ENCODE measurements at regions not wholly inside any gene's neighbourhood (a gene's known extent, or its start where the extent isn't known, plus 50 kb on each side); places are given as distances from the start of the nearest gene placed in this dataset.
"Not testable (repeated sequence)": the region's sequence is repeated elsewhere in the genome, so short reads cannot be mapped to it uniquely, and the experiment has no call there.

DNA sequence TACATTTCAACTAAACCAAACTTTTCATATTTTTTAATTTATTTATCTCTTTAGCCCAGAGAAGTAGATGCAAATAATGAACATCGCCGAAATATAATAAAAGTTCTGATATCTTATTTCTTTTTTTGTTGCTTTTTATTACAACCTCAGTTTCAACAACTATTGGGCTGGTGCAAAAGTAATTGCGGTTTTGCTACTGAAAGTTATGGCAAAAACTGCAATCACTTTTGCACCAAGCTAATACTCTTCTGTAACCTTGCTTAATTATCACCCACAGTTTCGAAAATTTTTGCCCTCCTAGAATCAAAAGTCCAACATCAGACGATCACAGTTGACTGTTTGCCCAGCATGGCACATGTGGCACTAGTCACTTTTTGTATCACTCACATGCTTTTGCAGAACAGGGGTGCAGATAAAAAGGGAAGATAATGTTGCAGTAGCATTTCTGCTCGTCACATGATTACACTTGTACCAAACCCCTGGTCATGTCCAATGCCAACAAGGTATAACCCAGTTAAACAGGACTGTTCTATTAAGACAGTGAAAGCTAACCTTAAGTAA, 242.4 kb upstream of the GALNT5 start:
- Histone ChIP-seq H3K27me3 (ENCODE audit: control insufficient read depth in 1 of 2, insufficient read depth in 2 of 2, low read length in 2 of 2) (no peaks in the 10 kb centered on the region), H3K79me2 (ENCODE audit: insufficient read depth, low read length) (no peaks in the 10 kb centered on the region), H3K4me1 (ENCODE audit: insufficient read depth, low read length) (no peaks in the 10 kb centered on the region), H3K9ac (ENCODE audit: insufficient read depth, low read depth, low read length) (no peak overlapping the region), H3K9me3 (ENCODE audit: low read length) (no peaks in the 10 kb centered on the region), H3K36me3 (replicated peaks in 1 of 2; ENCODE audit: control insufficient read depth in 1 of 2, insufficient read depth in 2 of 2, low read length in 2 of 2) (no peaks in the 10 kb centered on the region), H3K4me2 (ENCODE audit: low read depth, low read length) (no peak overlapping the region), H2AFZ (ENCODE audit: low read length) (no peak overlapping the region), H3K27ac (ENCODE audit: extremely low read length, insufficient read depth, low read length) (no peak overlapping the region), H4K20me1 (ENCODE audit: insufficient read depth, low read length) (no peaks in the 10 kb centered on the region), H3K4me3 (replicated peaks in 1 of 3; ENCODE audit: insufficient read depth in 1 of 3, low read depth in 2 of 3, low read length in 3 of 3) (no peak overlapping the region)
- TF ChIP-seq SPEN (CRISPR knock-in tag; IDR thresholded peaks at IDR 0.05; ENCODE audit: low read depth) (no peak), ZBTB40 (IDR thresholded peaks at IDR 0.05) (peak; percentile 88), ZBTB40 (CRISPR knock-in tag; IDR thresholded peaks at IDR 0.05) (no peak)
- TF ChIP-seq, protein P1, sequence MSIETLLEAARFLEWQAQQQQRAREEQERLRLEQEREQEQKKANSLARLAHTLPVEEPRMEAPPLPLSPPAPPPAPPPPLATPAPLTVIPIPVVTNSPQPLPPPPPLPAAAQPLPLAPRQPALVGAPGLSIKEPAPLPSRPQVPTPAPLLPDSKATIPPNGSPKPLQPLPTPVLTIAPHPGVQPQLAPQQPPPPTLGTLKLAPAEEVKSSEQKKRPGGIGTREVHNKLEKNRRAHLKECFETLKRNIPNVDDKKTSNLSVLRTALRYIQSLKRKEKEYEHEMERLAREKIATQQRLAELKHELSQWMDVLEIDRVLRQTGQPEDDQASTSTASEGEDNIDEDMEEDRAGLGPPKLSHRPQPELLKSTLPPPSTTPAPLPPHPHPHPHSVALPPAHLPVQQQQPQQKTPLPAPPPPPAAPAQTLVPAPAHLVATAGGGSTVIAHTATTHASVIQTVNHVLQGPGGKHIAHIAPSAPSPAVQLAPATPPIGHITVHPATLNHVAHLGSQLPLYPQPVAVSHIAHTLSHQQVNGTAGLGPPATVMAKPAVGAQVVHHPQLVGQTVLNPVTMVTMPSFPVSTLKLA (IDR thresholded peaks at IDR 0.05), result peak; percentile 51
- WGBS (ENCODE audit: low lambda C conversion rate), result 3% methylated on average over 6 of the region's 6 CpGs
- intact Hi-C loops (cut with micrococcal nuclease; ENCODE audit: unreplicated experiment) (no loop called here), in situ Hi-C loops (cut with HindIII; ENCODE audit: extremely low pct_ligation_motif_present, low pct_unique_long_range_greater_than_20kb) (no loop called here)
- BruUV-seq (replicated peaks), result no TSS peak
- FAIRE-seq (no peak), ATAC-seq (no peak), DNase-seq (ENCODE audit: low spot score) (no peak)
- POLR2A ChIA-PET, result no interaction called here
- CTCF ChIA-PET (ENCODE audit: low intra/inter-chr PET ratio, low total read pairs), result no interaction called here

DNA sequence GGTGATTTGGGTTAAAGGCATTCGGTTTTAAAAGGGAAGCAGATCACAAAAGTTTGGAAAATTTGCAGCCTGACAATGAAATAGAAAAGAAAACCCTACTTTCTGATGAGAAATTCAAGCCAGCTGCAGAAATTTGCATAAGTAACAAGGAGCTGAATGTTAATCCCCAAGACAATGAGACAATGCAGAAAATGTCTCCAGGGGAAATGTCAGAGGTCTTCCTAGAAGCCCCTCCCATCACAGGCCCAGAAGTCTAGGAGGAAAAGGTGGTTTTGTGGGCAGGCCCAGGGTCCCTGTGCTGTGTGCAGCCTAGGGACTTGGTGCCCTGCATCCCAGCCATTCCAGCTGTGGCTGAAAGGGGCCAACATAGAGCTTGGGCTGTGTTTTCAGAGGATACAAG, 234.2 kb upstream of the GALNT5 start:
- H3K79me2 ChIP-seq (ENCODE audit: insufficient read depth, low read length); H3K4me3 ChIP-seq (replicated peaks in 1 of 3; ENCODE audit: insufficient read depth in 1 of 3, low read depth in 2 of 3, low read length in 3 of 3); ATAC-seq; in situ Hi-C loops (cut with HindIII; ENCODE audit: extremely low pct_ligation_motif_present, low pct_unique_long_range_greater_than_20kb); CTCF ChIA-PET (ENCODE audit: low intra/inter-chr PET ratio, low total read pairs); POLR2A ChIA-PET; H4K20me1 ChIP-seq (ENCODE audit: insufficient read depth, low read length); BruUV-seq (replicated peaks); intact Hi-C loops (cut with micrococcal nuclease; ENCODE audit: unreplicated experiment); H3K27ac ChIP-seq (ENCODE audit: extremely low read length, insufficient read depth, low read length); FAIRE-seq; H3K4me1 ChIP-seq (ENCODE audit: insufficient read depth, low read length); H3K4me2 ChIP-seq (ENCODE audit: low read depth, low read length); H3K9ac ChIP-seq (ENCODE audit: insufficient read depth, low read depth, low read length); DNase-seq (ENCODE audit: low spot score); H2AFZ ChIP-seq (ENCODE audit: low read length); H3K27me3 ChIP-seq (ENCODE audit: control insufficient read depth in 1 of 2, insufficient read depth in 2 of 2, low read length in 2 of 2); H3K36me3 ChIP-seq (replicated peaks in 1 of 2; ENCODE audit: control insufficient read depth in 1 of 2, insufficient read depth in 2 of 2, low read length in 2 of 2): not testable (repeated sequence)
- WGBS (ENCODE audit: low lambda C conversion rate), result 2% methylated on average over 1 of the region's 1 CpG
- H3K9me3 ChIP-seq (ENCODE audit: low read length), result peaks cover 42% of the 10 kb centered on the region

Data from HepG2 (cell line).